GM19351 (cell line): ENCODE measurements at regions not wholly inside any gene's neighbourhood (a gene's known extent, or its start where the extent isn't known, plus 50 kb on each side); places are given as distances from the start of the nearest gene placed in this dataset.
A peak's percentile ranks its signal among the peaks of the same experiment; 100 is the strongest.
"Not testable (repeated sequence)": the region's sequence is repeated elsewhere in the genome, so short reads cannot be mapped to it uniquely, and the experiment has no call there.

Source experiments
- ATAC-seq: cut with Tn5 transposase; IDR thresholded peaks from one replicate; pipeline ENCODE4 v1.9.1; 2021; ENCODE audit warnings: mild to moderate bottlenecking, moderate library complexity; ENCODE audit not compliant: unreplicated experiment

DNA sequence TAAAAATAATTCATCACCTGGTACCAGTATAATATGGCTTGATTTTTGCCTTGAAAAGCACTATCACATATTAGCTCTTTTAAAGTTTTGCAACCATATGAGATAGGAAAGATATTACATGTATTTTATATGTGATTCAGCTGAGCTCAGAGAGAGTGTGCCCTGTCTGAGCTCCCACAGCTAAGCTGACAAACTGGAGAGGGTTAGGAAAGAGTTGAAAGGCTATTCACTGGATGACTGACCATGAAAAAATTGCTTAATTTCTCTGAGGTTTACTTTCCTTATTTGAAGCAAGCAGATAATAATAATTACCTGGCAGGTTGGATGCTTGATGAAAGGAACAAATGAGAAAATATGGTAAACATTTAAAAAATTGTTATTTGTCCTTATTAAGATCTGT is 97.4 kb upstream of the CCDC80 start:
- no peak for ATAC-seq

GRCh38 chr3:112736805-112737566 is 96.0 kb upstream of the CCDC80 start:
- no peak for ATAC-seq

- ATAC-seq, result no peak
These were observed 95.4 kb upstream of the CCDC80 start for GRCh38 chr3:112736386-112736785.

DNA sequence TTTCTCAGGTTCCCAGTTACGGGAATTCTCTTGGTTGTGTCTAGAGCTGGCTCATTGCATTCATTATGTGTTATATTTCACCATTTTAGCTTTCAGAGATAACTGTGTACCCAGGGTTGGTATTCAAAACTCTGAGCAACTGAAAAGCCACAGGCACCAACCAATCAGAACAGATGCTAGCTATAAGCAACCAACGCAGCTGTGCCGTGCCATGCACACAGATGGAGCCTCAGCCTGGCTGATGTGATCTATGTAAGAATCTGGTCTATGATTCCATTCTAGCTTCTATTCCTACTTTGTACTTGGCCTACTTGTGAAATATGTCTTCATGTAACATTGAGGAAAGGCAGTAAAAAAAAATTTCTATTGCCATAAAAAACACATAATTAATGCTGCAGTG is 95.0 kb upstream of the CCDC80 start:
- ATAC-seq, result no peak

GRCh38 chr3:112734736-112735350 is 93.9 kb upstream of the CCDC80 start:
- ATAC-seq, result peak; percentile 61

DNA sequence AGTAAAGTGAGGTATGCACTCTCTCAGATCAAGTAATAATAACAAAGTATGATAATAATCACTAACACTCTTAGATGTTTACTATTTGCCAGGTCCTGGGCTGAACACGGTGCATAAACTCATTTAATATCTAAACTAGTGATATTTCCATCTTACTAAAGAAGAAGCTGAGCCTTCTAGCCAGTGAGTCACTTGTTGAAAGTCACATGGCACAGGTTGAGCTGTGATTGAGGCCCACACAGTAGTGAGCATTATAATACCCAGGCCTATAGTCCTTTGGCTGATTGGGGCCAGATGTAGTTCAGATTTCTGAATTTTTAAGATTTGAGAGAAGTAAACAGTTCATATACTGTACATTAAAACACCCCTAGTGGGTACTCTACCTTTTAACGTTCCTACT is 93.2 kb upstream of the CCDC80 start:
- no peak for ATAC-seq

DNA sequence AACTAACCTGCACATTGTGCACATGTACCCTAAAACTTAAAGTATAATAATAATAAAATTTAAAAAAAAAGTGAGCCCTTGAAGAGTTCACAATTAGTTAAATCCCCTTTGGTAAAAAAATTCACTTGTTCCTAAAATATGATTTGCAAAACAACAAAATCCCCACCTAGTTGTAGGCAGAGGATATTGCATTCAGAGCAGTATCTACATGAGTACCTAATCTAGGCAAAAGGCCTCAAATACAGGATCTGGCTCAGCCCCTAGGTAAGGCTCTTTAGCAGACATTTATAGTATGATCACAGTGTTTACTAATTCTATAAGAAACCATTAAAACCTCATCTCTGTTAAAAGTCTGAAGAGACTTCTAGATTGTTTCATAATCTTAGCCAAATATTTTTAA is 89.3 kb upstream of the CCDC80 start:
- ATAC-seq, result no peak

DNA sequence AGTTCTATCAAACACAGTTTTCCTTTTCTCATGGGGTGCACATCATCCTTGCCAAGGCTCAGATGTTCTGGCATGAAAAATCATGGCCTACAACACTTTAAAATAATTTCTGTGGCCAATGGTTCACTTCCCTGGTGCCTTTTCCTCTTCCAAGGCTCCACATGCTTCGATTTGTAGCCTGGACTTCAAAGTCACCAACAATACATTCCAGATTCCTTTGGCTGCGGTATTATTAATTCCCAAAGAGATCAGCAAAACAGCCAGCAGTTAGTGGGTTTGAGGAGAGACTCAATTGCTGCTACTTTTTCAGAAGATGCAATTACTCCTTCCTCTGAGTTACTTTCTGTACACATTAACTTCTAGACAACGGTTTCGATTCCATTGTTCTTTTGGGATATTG is 80.3 kb upstream of the CCDC80 start:
- ATAC-seq, result no peak

- ATAC-seq, result no peak
These were observed 78.0 kb upstream of the CCDC80 start for GRCh38 chr3:112718967-112719366.

- no peak for ATAC-seq
These were observed 77.6 kb upstream of the CCDC80 start for GRCh38 chr3:112718516-112718915.

GRCh38 chr3:112709911-112710310 is 69.0 kb upstream of the CCDC80 start:
- ATAC-seq, result no peak

GRCh38 chr3:112699436-112699978 is 58.6 kb upstream of the CCDC80 start:
- ATAC-seq, result no peak

GRCh38 chr3:112698442-112698841 is 57.5 kb upstream of the CCDC80 start:
- ATAC-seq, result not testable (repeated sequence)

GRCh38 chr3:112696244-112696643 is 55.3 kb upstream of the CCDC80 start:
- ATAC-seq, result not testable (repeated sequence)

DNA sequence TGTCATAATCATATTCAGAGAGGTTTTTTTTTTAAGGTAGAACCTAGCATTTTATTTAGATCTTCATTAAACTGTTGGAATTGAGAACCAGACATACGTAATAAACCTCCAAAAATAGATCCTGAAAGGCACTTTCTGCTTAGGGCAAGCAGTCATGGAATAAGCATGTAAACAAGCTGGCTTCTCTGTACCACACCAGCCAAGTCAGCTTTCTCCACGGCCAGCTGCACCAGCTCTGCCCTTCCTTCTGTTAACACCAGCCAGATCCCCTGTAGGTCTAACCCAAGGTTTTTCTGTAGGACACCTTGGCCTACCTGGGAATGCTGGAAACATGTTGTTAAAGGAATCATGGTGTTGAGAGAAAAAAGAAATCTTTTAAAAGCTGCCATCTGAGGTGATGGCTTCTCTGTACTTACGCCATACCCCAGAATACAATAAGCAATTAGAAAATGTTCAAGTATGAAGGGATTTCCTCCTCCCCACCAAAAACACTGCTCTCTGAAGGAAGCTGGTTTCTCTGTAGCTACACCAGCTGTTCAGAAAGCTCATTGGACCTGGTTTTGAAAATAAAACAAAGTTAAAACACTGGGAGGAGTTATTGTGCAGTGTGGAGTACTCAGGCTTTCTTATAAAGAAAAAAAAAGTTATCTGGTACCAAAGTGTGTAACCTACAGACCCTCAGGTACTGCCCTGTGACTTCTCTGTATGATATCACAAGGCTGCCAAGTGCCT is 54.6 kb upstream of the CCDC80 start:
- not testable (repeated sequence) for ATAC-seq

GRCh38 chr3:112694906-112695305 is 54.0 kb upstream of the CCDC80 start:
- not testable (repeated sequence) for ATAC-seq

DNA sequence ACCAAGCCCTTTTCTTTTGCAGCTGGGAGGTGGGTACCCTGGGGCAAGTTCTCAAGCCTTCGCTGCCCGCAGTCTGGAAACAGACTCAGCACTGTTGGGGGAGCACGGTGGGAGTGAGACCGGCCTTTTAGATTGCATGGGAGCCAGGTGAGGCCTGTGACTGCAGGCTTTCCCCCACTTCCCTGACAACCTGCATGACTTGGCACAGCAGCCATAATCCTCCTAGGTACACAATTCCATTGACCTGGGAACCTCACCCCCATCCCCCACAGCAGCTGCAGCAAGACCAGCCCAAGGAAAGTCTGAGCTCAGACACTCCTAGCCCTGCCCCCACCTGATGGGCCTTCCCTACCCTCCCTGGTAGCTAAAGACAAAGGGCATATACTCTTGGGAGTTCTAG is 52.2 kb upstream of the CCDC80 start:
- no peak for ATAC-seq
